Epidermal melanocyte (primary cell): ENCODE measurements at regions not wholly inside any gene's neighbourhood (a gene's known extent, or its start where the extent isn't known, plus 50 kb on each side); places are given as distances from the start of the nearest gene placed in this dataset.
A peak's percentile ranks its signal among the peaks of the same experiment; 100 is the strongest.

Source experiments
- DNase-seq: peaks from one replicate; pipeline ENCODE4 v3.0.0; 2011; ENCODE audit warnings: low spot score; ENCODE audit not compliant: insufficient read length

DNA sequence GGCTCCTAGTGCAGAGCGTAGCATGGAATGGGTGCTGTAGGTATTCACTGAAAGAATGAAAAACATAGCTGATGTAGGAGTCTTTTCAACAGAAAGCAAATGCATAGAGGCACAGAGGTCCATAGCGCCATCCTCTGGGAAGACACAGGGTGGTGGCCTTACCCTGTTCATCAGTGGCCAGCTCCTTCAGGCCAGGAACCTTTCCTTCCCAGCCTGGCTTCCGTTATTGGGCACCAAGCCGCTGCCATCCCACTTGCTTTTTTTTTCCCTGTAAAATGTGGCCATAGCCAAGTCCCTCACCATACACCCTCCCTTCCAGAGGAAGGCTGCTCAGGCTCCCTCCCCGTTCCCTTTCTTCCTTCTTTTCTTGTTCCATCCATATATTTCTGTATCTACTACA, 118.1 kb downstream of the ZNF621 start:
- DNase-seq: no peak

- DNase-seq: no peak
These were observed 121.1 kb downstream of the ZNF621 start for GRCh38 chr3:40645883-40646282.

DNA sequence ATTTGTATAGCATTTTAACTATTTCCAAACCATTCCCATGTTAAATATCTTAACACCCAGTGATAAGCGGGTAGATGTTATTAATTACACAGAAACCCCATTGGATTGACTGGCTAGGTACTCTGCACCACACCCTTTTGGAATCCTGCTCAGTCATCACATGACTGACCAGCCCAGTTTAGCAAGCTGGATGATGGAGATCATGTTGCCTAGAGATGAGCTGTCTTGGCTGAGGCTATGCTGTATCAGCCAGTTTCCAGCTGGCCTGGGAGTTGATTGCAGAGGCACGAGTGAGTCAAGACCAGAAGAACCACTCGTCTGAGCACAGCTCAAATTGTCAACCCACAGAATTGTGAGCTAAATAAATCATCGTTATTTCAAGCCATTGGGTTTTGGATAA, 124.6 kb downstream of the ZNF621 start:
- DNase-seq: no peak

DNA sequence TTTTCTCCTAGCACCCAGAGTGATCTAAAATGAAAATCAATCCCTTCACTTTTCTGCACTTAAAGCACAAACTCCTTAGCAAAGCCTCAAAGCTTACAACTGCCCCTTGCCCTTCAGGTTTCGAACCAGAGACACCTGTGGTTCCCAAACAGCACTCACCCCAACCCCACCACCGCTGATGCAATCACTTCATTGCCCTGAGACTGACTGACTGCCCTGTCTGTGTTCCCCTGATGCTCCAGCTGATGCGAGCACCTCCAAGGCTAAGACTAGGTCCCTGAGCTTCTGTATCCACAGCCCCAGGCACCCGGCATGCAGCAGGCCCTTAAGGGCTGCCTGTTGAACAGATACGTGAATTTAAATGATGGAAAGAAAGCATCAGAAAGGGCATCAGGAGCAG, 127.3 kb downstream of the ZNF621 start:
- DNase-seq: no peak

GRCh38 chr3:40653001-40653400, 128.2 kb downstream of the ZNF621 start:
- DNase-seq: no peak

- no peak for DNase-seq
These were observed 129.1 kb downstream of the ZNF621 start for GRCh38 chr3:40653878-40654277.

DNA sequence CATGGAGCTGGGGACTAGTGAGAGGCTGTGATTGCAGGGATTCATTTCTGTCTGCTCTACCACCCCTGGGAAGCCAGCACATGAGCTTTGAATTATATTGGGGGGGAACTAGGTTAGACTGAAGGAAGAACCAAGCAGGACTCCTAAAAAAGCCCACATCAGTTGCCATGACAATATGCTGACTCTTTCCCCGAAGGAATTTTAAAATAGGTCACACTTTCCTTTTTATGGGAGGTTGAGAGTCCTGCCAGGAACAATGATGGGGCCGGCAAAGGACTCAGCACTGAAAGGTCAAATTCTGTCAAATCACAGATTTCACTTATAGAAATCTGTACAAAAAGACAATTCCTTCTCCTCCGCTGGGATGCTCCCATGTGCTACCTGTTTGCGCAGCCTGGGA, 130.8 kb downstream of the ZNF621 start:
- DNase-seq: no peak

GRCh38 chr3:40657623-40658022, 132.9 kb downstream of the ZNF621 start:
- no peak for DNase-seq

- DNase-seq: no peak
These were observed 133.5 kb downstream of the ZNF621 start for GRCh38 chr3:40658305-40658704.

- no peak for DNase-seq
These were observed 135.8 kb downstream of the ZNF621 start for GRCh38 chr3:40660554-40660953.

GRCh38 chr3:40661284-40661683, 136.5 kb downstream of the ZNF621 start:
- DNase-seq: no peak

GRCh38 chr3:40663280-40663679, 138.5 kb downstream of the ZNF621 start:
- DNase-seq: no peak

- no peak for DNase-seq
These were observed 144.4 kb downstream of the ZNF621 start for GRCh38 chr3:40669176-40669575.

DNA sequence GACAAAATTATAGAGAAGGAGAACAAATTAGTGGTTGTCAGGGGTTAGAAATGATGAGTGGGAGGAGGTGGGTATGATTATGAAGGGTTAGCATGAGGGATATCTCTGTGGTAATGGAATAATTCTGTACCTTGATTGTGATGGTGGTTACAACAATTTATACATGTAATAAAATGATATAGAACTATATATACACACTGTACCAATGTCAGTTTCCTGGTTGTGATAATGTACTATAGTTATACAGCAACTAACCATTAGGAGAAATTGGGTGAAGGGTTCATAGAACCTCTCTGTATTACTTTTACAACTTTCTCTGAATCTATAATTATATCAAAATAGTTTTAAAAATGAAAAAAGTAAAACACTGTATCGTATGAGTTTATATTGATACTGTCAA, 148.1 kb downstream of the ZNF621 start:
- DNase-seq: no peak

- no peak for DNase-seq
These were observed 152.6 kb downstream of the ZNF621 start for GRCh38 chr3:40677321-40677720.

- no peak for DNase-seq
These were observed 153.0 kb downstream of the ZNF621 start for GRCh38 chr3:40677749-40678148.

GRCh38 chr3:40679290-40679689, 154.5 kb downstream of the ZNF621 start:
- no peak for DNase-seq

- no peak for DNase-seq
These were observed 156.2 kb downstream of the ZNF621 start for GRCh38 chr3:40680685-40681657.

DNA sequence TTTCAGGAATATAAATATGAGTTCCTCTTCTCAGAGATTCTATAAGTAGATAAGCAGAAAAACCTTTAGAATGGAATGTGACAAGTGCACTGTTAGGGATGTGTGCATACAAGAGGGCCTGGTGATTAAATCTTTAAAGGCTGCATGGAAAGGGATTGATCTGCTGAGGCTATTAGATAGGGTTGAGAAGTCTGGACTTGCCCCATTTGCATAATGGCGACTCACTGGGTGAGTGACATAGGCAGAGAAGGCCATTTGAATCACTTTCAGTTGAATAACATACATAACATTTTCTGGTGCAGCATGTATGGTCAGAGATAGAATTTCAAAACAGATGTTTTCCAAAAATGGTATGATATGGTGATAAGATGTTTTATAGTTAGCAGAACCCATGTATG, 156.9 kb downstream of the ZNF621 start:
- DNase-seq: no peak

DNA sequence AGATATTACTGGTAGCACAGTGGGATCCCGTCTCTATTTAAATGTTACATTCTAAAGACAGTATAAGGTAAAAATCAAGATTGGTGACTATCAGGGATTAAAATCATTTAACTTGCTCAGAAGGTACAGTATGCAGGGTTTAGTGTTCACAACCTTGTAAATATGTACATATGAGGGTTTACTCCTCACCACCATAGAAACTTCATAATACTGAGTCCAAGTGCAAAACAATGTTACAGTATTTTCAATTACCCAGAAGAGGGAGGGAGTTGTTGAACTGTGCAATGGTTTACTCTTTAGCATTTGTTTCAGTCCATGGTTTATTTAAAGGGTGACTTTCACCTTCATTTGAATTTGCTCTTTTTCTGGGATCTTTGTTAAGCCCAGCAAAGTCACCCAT, 165.1 kb downstream of the ZNF621 start:
- DNase-seq: no peak

DNA sequence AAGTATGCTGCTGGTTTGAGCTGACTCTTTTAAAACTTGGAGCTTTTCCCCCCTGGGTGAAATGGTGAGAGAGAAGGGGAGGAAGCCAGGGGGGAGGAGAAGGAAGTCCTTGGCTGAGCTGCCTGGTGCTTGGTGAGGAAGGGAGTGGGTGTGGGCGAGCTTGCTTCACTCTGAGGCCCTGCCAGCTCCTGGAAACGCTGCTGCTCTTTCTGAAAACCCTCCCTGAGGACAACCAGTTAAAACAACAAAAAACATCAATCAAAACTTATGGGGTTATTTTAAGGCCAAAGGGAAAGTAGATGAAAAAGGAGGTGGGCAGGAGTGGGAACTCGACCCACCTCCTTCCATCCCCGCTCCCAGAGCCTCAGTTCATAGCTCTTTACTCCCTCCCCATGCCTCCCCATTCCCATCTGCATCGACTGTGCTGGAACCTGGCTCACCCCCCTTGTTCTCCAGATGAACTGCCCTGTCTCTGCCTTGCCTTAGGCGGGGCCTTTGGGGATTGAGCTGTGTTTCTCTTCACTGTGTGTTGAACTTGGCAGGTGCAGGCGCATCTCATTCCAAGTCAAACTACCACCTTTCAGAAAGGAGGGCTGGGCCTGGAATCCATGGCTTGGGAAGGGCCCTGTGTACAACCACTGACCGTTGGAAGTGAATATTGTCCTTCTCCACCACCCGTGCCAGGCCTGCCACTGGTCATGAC, 166.1 kb downstream of the ZNF621 start:
- DNase-seq: no peak

DNA sequence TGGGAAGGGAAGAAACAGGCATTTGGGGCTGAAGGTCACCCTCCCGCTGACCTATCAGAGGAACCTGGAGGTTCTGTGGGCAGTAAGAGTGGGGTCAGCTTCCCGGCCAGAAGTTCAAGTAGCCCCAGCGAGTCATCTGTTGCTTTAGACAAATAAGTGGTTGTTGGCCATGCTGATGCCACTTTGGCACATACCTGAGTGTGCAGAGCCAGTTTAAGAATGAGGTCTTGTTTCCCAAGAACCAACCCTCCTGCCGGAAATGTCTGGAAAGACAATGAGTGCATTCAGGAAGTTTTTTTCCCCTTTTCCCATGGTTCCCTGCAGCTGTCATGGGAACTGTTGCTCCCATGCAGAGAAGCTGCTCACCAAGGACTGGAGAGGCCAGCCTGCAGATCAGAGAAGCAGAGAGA, 166.7 kb downstream of the ZNF621 start:
- peak; percentile 36 for DNase-seq

- DNase-seq: no peak
These were observed 171.1 kb downstream of the ZNF621 start for GRCh38 chr3:40695848-40696247.
